ENCODE measurements at regions not wholly inside any gene's neighbourhood (a gene's known extent, or its start where the extent isn't known, plus 50 kb on each side); places are given as distances from the start of the nearest gene placed in this dataset.

DNA sequence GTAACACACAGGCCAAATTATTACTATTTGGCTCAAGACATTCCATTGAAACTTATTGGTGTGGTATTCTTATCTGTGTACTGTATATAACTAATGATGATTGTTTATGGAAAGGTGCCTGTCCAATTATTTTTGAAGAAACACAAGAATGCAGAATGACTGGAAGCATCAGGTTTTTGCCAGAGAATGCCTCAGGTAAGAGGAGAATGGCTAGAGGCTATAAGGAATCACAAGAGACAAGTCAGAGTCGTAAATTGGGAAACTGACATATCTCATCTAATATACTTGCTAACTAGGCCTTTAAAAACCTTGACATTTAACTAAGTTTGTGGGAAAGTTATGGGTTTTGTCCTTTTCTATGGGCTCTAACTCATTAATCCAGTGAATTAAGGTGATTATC lies 69.3 kb upstream of the TTC29 start:
- Histone ChIP-seq H3K9me3 (ENCODE audit: control insufficient read depth in 1 of 2, insufficient read depth in 1 of 2, low read length in 2 of 2) (no peaks in the 10 kb centered on the region), H3K27ac (ENCODE audit: low read depth in 1 of 2, low read length in 2 of 2) (no peak overlapping the region), H3K4me3 (ENCODE audit: low read length) (no peak overlapping the region), H3K4me1 (ENCODE audit: insufficient read depth, low read length) (no peaks in the 10 kb centered on the region), H3K36me3 (ENCODE audit: insufficient read depth, low read length) (no peaks in the 10 kb centered on the region), H3K27me3 (ENCODE audit: control insufficient read depth in 1 of 2, insufficient read depth in 2 of 2, low read length in 2 of 2) (no peaks in the 10 kb centered on the region)
- Mint-ChIP-seq H3K27ac (no peak overlapping the region), H3K36me3 (ENCODE audit: low read depth) (no peaks in the 10 kb centered on the region), H3K9me3 (no peaks in the 10 kb centered on the region), H3K27me3 (peaks cover 11% of the 10 kb centered on the region), H3K4me1 (ENCODE audit: low read depth) (no peaks in the 10 kb centered on the region), H3K4me3 (no peak overlapping the region)
- no peak for DNase-seq
- ChIA-PET POLR2A (no interaction called here), CTCF (no interaction called here)
- intact Hi-C loops (cut with DNase I, micrococcal nuclease), result loop anchor here (5.0 to 10.0 kb wide), 2 partner anchors 577 to 580 kb away; no protein-coding TSS in a partner anchor
- TF ChIP-seq CTCF (IDR thresholded peaks at IDR 0.05), result no peak
- ATAC-seq (ENCODE audit: poor library complexity), result no peak

- Mint-ChIP-seq H3K4me3 (no peak overlapping the region), H3K9me3 (no peaks in the 10 kb centered on the region), H3K27ac (no peak overlapping the region), H3K4me1 (ENCODE audit: low read depth) (no peaks in the 10 kb centered on the region), H3K27me3 (peaks cover 11% of the 10 kb centered on the region), H3K36me3 (ENCODE audit: low read depth) (no peaks in the 10 kb centered on the region)
- no peaks in the 10 kb centered on the region for H3K9me3 ChIP-seq (ENCODE audit: control insufficient read depth in 1 of 2, insufficient read depth in 1 of 2, low read length in 2 of 2)
- ATAC-seq (ENCODE audit: poor library complexity) (no peak), DNase-seq (no peak)
- ChIA-PET CTCF (no interaction called here), POLR2A (no interaction called here)
- no peak for TF ChIP-seq CTCF (IDR thresholded peaks at IDR 0.05)
- H3K27ac ChIP-seq (ENCODE audit: low read depth in 1 of 2, low read length in 2 of 2), result no peak overlapping the region
- intact Hi-C loops (cut with DNase I, micrococcal nuclease), result loop anchor here (5.0 to 10.0 kb wide), 2 partner anchors 577 to 579 kb away; no protein-coding TSS in a partner anchor
- no peaks in the 10 kb centered on the region for H3K27me3 ChIP-seq (ENCODE audit: control insufficient read depth in 1 of 2, insufficient read depth in 2 of 2, low read length in 2 of 2)
- no peaks in the 10 kb centered on the region for H3K36me3 ChIP-seq (ENCODE audit: insufficient read depth, low read length)
- no peaks in the 10 kb centered on the region for H3K4me1 ChIP-seq (ENCODE audit: insufficient read depth, low read length)
- no peak overlapping the region for H3K4me3 ChIP-seq (ENCODE audit: low read length)
Observed at GRCh38 chr4:147015491-147015890, 69.8 kb upstream of the TTC29 start.

GRCh38 chr4:147017081-147017480 lies 71.4 kb upstream of the TTC29 start:
- no peaks in the 10 kb centered on the region for H3K4me1 Mint-ChIP-seq (ENCODE audit: low read depth)
- no peak for DNase-seq

More at GRCh38 chr4:147017081-147017480, 71.4 kb upstream of the TTC29 start:
- no peaks in the 10 kb centered on the region for H3K27me3 ChIP-seq (ENCODE audit: control insufficient read depth in 1 of 2, insufficient read depth in 2 of 2, low read length in 2 of 2)
- no peaks in the 10 kb centered on the region for H3K36me3 ChIP-seq (ENCODE audit: insufficient read depth, low read length)
- ChIA-PET CTCF (no interaction called here), POLR2A (no interaction called here)
- no peak for TF ChIP-seq CTCF (IDR thresholded peaks at IDR 0.05)
- no peaks in the 10 kb centered on the region for H3K4me1 ChIP-seq (ENCODE audit: insufficient read depth, low read length)
- Mint-ChIP-seq H3K27ac (no peak overlapping the region), H3K36me3 (ENCODE audit: low read depth) (no peaks in the 10 kb centered on the region), H3K27me3 (peaks cover 5% of the 10 kb centered on the region), H3K9me3 (no peaks in the 10 kb centered on the region), H3K4me3 (no peak overlapping the region)
- intact Hi-C loops (cut with DNase I, micrococcal nuclease), result loop anchor here (5.0 to 10.0 kb wide), 2 partner anchors 575 to 578 kb away; no protein-coding TSS in a partner anchor
- no peak overlapping the region for H3K27ac ChIP-seq (ENCODE audit: low read depth in 1 of 2, low read length in 2 of 2)
- no peak overlapping the region for H3K4me3 ChIP-seq (ENCODE audit: low read length)
- H3K9me3 ChIP-seq (ENCODE audit: control insufficient read depth in 1 of 2, insufficient read depth in 1 of 2, low read length in 2 of 2), result no peaks in the 10 kb centered on the region
- no peak for ATAC-seq (ENCODE audit: poor library complexity)
